ENCODE measurements at regions not wholly inside any gene's neighbourhood (a gene's known extent, or its start where the extent isn't known, plus 50 kb on each side); places are given as distances from the start of the nearest gene placed in this dataset.

GRCh38 chr1:114274621-114275317 is 121.1 kb upstream of the SYT6 start:
- TF ChIP-seq EP300 (IDR thresholded peaks at IDR 0.05; ENCODE audit: low read depth) (no peak), POLR2A (IDR thresholded peaks at IDR 0.05) (no peak), CTCF (IDR thresholded peaks at IDR 0.05) (no peak)

Data from transverse colon (tissue), 3 donors.